CD4-positive, CD25-positive, alpha-beta regulatory T cell (primary cell): ENCODE measurements at regions not wholly inside any gene's neighbourhood (a gene's known extent, or its start where the extent isn't known, plus 50 kb on each side); places are given as distances from the start of the nearest gene placed in this dataset.

Experiments used
- ATAC-seq, 2 donors: fragments of 150-1000 bp; cut with Tn5 transposase; one replicate each; pipeline ENCODE4 v1.10.0; 2021; ENCODE audit warnings: low read depth in 2 of 2, moderate number of reproducible peaks in 2 of 2, moderate library complexity in 1 of 2
- DNase-seq, 3 donors: peaks; one replicate each; pipeline versions ENCODE4 v3.0.0 to v3.0.0-alpha.2; 2012 to 2022; ENCODE audit warnings: mixed read lengths in 1 of 3
- H3K27ac ChIP-seq: one replicate; pipeline ENCODE4 v1.7.0; 2013; ENCODE audit warnings: mild to moderate bottlenecking, low read length; ENCODE audit not compliant: insufficient read depth, poor library complexity, severe bottlenecking
- H3K27me3 ChIP-seq: one replicate; pipeline ENCODE4 v1.7.0; 2013; ENCODE audit warnings: low read length; ENCODE audit not compliant: control insufficient read depth, insufficient read depth
- H3K36me3 ChIP-seq: one replicate; pipeline ENCODE4 v1.7.0; 2013; ENCODE audit warnings: mild to moderate bottlenecking, low read length, moderate library complexity; ENCODE audit not compliant: control insufficient read depth, insufficient read depth
- H3K4me1 ChIP-seq: 2 replicates; pipeline ENCODE4 v1.7.0; 2013; ENCODE audit warnings: mild to moderate bottlenecking, low read length; ENCODE audit not compliant: insufficient read depth, control insufficient read depth, poor library complexity, severe bottlenecking
- H3K4me3 ChIP-seq: one replicate; pipeline ENCODE4 v1.7.0; 2013; ENCODE audit warnings: low read depth, mild to moderate bottlenecking, low read length, moderate library complexity
- H3K9me3 ChIP-seq, 2 experiments: 1 replicate in 1 of 2; 2 replicates in 1 of 2; pipeline ENCODE4 v1.7.0; 2013; ENCODE audit warnings: low read length in 2 of 2, mild to moderate bottlenecking in 1 of 2, moderate library complexity in 1 of 2; ENCODE audit not compliant: control insufficient read depth in 2 of 2
- H3K27ac Mint-ChIP-seq, 3 donors: one replicate each; pipeline ENCODE4 v1.8.0; 2020 to 2022; ENCODE audit warnings: mild to moderate bottlenecking in 3 of 3, mixed read lengths in 3 of 3, moderate library complexity in 2 of 3
- H3K27me3 Mint-ChIP-seq: one replicate; pipeline ENCODE4 v1.8.0; 2022; ENCODE audit warnings: mild to moderate bottlenecking, mixed read lengths
- H3K36me3 Mint-ChIP-seq: one replicate; pipeline ENCODE4 v1.8.0; 2020; ENCODE audit warnings: mixed read lengths
- H3K4me1 Mint-ChIP-seq, 4 donors: one replicate each; pipeline ENCODE4 v1.8.0; 2020 to 2022; ENCODE audit warnings: mixed read lengths in 4 of 4, mild to moderate bottlenecking in 1 of 4
- H3K4me3 Mint-ChIP-seq, 4 donors: one replicate each; pipeline ENCODE4 v1.8.0; 2020 to 2022; ENCODE audit warnings: mild to moderate bottlenecking in 4 of 4, mixed read lengths in 4 of 4, moderate library complexity in 3 of 4
- H3K9me3 Mint-ChIP-seq, 7 donors: one replicate each; pipeline ENCODE4 v1.8.0; 2020 to 2022; ENCODE audit warnings: mixed read lengths in 7 of 7, mild to moderate bottlenecking in 3 of 7, moderate library complexity in 2 of 7

DNA sequence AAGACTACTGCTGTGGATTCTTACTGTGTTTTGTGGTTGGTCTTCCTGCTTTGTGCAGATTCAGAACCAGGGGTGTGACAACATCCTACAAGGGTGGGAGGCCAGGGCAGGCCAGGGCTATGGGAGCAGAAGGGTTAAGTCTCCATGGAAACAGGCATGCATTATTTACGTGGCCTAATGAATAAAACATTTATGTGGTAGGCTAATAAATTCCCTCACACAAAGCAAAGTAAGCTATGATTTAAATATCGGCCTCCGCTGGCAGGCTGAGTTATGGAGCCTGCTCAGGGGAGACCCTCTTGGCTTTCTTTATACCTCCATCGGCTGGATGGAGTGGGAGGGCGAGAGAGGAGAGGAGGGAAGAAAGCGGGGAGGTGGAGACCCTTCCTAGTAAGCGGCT is 230.3 kb upstream of the MVB12B start:
- H3K27me3 Mint-ChIP-seq = peaks cover 16% of the 10 kb centered on the region
- no peaks in the 10 kb centered on the region for H3K4me1 Mint-ChIP-seq
- Histone ChIP-seq H3K4me3 (no peak overlapping the region), H3K36me3 (no peaks in the 10 kb centered on the region), H3K27me3 (no peaks in the 10 kb centered on the region), H3K4me1 (no peaks in the 10 kb centered on the region), H3K27ac (no peak overlapping the region), H3K9me3 (no peaks in the 10 kb centered on the region)
- H3K4me3 Mint-ChIP-seq = no peak overlapping the region
- DNase-seq (no peak), ATAC-seq (no peak)
- no peaks in the 10 kb centered on the region for H3K36me3 Mint-ChIP-seq
- no peaks in the 10 kb centered on the region for H3K9me3 Mint-ChIP-seq
- H3K27ac Mint-ChIP-seq = no peak overlapping the region

DNA sequence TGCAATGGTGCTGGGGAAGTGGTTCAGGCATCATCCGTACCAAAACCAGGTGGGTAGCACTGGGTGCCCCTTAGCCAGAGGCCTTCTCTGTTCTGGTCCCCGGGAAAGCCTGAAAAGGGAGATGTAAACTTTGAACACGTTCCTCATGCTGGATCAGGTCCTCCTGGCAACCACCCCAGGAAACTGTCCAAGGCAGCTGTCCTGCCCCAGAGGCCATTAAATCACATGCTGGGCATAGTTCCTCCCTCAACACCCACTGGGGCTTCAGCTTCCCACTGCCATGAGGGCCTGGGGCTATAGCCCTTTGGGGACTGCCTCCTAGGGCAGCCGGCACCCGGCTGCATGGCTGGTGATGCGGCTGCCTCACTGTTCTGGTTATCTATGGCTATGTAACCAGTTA is 228.9 kb upstream of the MVB12B start:
- Mint-ChIP-seq H3K27ac (no peak overlapping the region), H3K36me3 (no peaks in the 10 kb centered on the region), H3K9me3 (peaks cover 0 to 1% (median 0%) of the 10 kb centered on the region in 7 donors), H3K27me3 (peaks cover 16% of the 10 kb centered on the region), H3K4me1 (no peaks in the 10 kb centered on the region), H3K4me3 (no peak overlapping the region)
- Histone ChIP-seq H3K9me3 (no peaks in the 10 kb centered on the region), H3K27ac (no peak overlapping the region), H3K4me1 (no peaks in the 10 kb centered on the region), H3K36me3 (no peaks in the 10 kb centered on the region), H3K27me3 (no peaks in the 10 kb centered on the region), H3K4me3 (no peak overlapping the region)
- no peak for DNase-seq
- no peak for ATAC-seq

DNA sequence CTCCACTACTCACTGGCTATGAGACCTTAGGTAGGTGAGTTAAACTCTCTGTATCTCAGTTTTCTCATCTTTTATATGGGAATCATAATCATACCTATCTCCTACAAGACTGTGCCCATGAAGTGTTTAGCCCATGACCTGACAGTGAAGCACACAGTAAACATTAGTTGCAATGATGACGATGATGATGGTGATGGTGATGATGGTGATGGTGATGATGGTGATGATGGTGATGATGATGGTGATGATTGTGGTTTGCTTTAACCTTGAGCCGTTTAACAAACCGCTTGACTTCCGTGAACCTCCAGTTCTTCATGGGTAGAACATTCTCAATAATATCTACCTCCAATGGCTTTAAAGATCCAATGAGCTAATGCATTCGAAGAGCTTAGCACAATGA is 220.2 kb upstream of the MVB12B start:
- H3K4me1 Mint-ChIP-seq = no peaks in the 10 kb centered on the region
- no peaks in the 10 kb centered on the region for H3K36me3 Mint-ChIP-seq

DNA sequence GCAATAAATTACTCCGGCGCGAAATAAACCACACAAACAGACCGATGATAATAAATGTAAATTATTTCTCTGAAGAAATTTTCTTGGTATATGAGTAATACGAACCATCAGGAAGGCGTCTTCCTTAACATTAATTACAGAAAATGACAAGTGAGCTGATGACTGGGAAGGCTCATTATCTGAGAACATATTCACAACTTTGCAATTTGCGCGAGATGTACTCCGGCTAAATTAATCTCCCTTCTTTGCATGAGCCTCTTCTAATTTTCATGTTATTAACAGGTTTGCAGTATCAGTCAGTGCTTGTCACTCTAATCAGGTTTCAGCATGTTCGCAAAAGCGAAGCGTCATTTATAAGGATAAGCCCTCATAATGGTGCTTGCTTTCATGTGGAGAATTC is 218.9 kb upstream of the MVB12B start:
- no peak overlapping the region for H3K4me3 Mint-ChIP-seq

More for the DNA sequence above, 220.2 kb upstream of the MVB12B start:
- no peak overlapping the region for H3K4me3 Mint-ChIP-seq
- Histone ChIP-seq H3K27ac (no peak overlapping the region), H3K4me1 (no peaks in the 10 kb centered on the region), H3K9me3 (no peaks in the 10 kb centered on the region), H3K27me3 (no peaks in the 10 kb centered on the region), H3K4me3 (no peak overlapping the region), H3K36me3 (no peaks in the 10 kb centered on the region)
- H3K27ac Mint-ChIP-seq = no peak overlapping the region
- no peak for ATAC-seq
- peaks cover 0 to 1% (median 0%) of the 10 kb centered on the region in 7 donors for H3K9me3 Mint-ChIP-seq
- DNase-seq = no peak
- no peaks in the 10 kb centered on the region for H3K27me3 Mint-ChIP-seq

DNA sequence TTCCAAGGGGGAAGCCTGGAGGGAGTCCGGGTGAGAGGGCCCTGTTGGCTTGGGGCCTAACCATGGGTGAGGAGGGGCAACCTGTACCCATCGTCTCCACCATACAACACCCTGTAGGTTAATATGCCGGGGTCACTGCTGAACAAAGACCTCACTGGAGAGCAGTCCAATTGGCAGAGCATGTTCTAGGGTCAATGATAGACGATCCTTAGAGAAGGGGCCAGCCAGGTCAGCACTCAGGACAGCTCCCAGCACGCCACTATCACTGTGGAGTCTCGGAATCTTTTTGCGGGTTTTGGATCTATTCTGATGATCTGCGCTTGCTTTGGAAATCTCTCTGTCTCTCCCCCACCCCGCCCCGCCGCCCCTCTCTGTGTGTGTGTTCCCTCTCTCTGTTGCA is 218.4 kb upstream of the MVB12B start:
- Mint-ChIP-seq H3K36me3 (no peaks in the 10 kb centered on the region), H3K9me3 (no peaks in the 10 kb centered on the region), H3K4me1 (no peaks in the 10 kb centered on the region), H3K27me3 (no peaks in the 10 kb centered on the region), H3K4me3 (no peak overlapping the region), H3K27ac (no peak overlapping the region)
- Histone ChIP-seq H3K36me3 (no peaks in the 10 kb centered on the region), H3K9me3 (no peaks in the 10 kb centered on the region), H3K4me1 (no peaks in the 10 kb centered on the region), H3K27ac (no peak overlapping the region), H3K4me3 (no peak overlapping the region), H3K27me3 (no peaks in the 10 kb centered on the region)
- DNase-seq (no peak), ATAC-seq (no peak)

More for the DNA sequence above, 218.9 kb upstream of the MVB12B start:
- Mint-ChIP-seq H3K27me3 (no peaks in the 10 kb centered on the region), H3K36me3 (no peaks in the 10 kb centered on the region), H3K9me3 (no peaks in the 10 kb centered on the region), H3K27ac (no peak overlapping the region), H3K4me1 (no peaks in the 10 kb centered on the region)
- Histone ChIP-seq H3K36me3 (no peaks in the 10 kb centered on the region), H3K27me3 (no peaks in the 10 kb centered on the region), H3K4me1 (no peaks in the 10 kb centered on the region), H3K9me3 (no peaks in the 10 kb centered on the region), H3K4me3 (no peak overlapping the region), H3K27ac (no peak overlapping the region)
- no peak for ATAC-seq
- no peak for DNase-seq

DNA sequence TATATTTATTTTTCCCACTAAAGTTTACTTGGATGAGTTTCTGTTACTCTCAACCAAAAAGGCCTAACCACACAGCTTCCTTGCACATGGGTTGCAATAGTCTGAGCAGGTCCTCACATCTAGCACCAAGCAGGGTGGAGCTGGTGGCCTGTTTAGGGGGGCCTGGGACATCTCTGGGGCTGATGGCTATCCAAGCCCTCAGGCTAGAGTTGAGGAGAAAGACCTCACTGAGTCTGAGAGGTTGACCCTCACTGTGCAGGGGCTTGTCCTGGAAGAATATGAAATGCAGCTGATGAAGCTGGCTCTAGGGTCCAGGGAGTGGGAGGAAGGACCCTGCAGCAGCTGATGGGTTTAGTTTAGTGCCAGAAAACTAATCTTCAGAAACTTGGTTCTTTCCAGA is 217.1 kb upstream of the MVB12B start:
- DNase-seq (no peak), ATAC-seq (no peak)
- peaks cover 4% of the 10 kb centered on the region for H3K27me3 Mint-ChIP-seq
- no peaks in the 10 kb centered on the region for H3K9me3 Mint-ChIP-seq
- Histone ChIP-seq H3K9me3 (no peaks in the 10 kb centered on the region), H3K27me3 (no peaks in the 10 kb centered on the region), H3K4me1 (no peaks in the 10 kb centered on the region), H3K27ac (no peak overlapping the region), H3K36me3 (no peaks in the 10 kb centered on the region), H3K4me3 (no peak overlapping the region)
- H3K27ac Mint-ChIP-seq = no peak overlapping the region
- H3K36me3 Mint-ChIP-seq = no peaks in the 10 kb centered on the region
- no peaks in the 10 kb centered on the region for H3K4me1 Mint-ChIP-seq
- no peak overlapping the region for H3K4me3 Mint-ChIP-seq

DNA sequence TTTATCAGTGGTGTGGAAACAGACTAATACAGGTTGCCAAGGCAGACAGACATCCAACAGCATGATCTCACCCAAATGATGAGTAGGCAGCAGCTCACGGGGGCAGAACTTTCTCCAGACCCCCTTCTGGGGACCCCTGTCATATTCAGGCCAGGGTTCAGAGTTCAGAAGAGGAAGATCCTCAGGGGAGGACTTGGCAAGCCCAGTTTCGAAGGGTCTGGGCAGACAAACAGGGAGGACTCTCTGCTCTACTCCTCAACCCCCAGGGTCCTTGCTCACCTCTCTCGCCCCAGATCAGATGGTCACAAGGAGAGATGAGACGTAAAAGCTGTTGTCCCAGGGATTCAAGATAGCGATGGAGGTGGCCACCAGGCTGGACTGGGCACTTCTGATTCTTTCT is 215.1 kb upstream of the MVB12B start:
- H3K4me3 Mint-ChIP-seq = no peak overlapping the region
- no peaks in the 10 kb centered on the region for H3K9me3 ChIP-seq
- no peak overlapping the region for H3K27ac ChIP-seq
- H3K36me3 ChIP-seq = no peaks in the 10 kb centered on the region
- H3K4me1 ChIP-seq = no peaks in the 10 kb centered on the region
- H3K27me3 ChIP-seq = no peaks in the 10 kb centered on the region
- no peaks in the 10 kb centered on the region for H3K9me3 Mint-ChIP-seq
- no peaks in the 10 kb centered on the region for H3K36me3 Mint-ChIP-seq
- H3K27ac Mint-ChIP-seq = no peak overlapping the region
- no peak overlapping the region for H3K4me3 ChIP-seq
- ATAC-seq = no peak
- peaks cover 4% of the 10 kb centered on the region for H3K27me3 Mint-ChIP-seq
- DNase-seq = no peak
- H3K4me1 Mint-ChIP-seq = no peaks in the 10 kb centered on the region

DNA sequence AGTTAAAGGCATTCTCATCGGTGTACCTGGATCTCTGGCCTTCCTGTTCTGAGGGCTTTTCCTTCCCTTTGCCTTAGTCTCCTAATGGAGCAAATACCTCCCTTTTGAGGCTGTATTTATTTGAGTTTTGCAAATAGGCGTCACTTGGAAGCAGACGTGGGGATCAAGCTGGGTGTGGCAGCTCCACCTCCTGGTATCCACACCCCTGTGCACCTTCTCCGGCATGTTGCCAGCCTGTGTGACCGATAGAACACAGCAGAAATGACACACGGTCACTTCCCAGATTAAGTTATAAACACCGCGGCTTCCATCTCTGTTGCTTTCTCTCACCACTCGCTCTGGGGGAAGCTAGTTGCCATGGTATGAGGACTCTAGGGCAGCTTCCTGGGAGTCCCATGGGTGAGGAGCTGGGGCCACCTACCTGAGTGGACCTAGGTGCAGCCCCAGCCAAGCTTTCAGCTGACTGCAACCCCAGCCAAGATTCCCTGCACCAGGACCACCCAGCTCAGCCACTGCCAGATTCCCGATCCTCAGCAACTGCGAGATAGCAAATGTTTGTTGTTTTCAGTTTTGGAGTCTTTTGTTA is 214.4 kb upstream of the MVB12B start:
- no peaks in the 10 kb centered on the region for H3K27me3 ChIP-seq
- no peaks in the 10 kb centered on the region for H3K4me1 ChIP-seq
- Mint-ChIP-seq H3K27ac (no peak overlapping the region), H3K4me1 (no peaks in the 10 kb centered on the region), H3K4me3 (no peak overlapping the region), H3K36me3 (no peaks in the 10 kb centered on the region), H3K27me3 (peaks cover 4% of the 10 kb centered on the region), H3K9me3 (no peaks in the 10 kb centered on the region)
- no peaks in the 10 kb centered on the region for H3K36me3 ChIP-seq
- DNase-seq = no peak
- no peaks in the 10 kb centered on the region for H3K9me3 ChIP-seq
- H3K27ac ChIP-seq = no peak overlapping the region
- no peak for ATAC-seq
- H3K4me3 ChIP-seq = no peak overlapping the region
